ENCODE measurements at regions not wholly inside any gene's neighbourhood (a gene's known extent, or its start where the extent isn't known, plus 50 kb on each side); places are given as distances from the start of the nearest gene placed in this dataset.

- no peak for DNase-seq
Observed at GRCh38 chr5:124662181-124662781, 84.2 kb downstream of the ZNF608 start.

GRCh38 chr5:124661317-124662141, 84.9 kb downstream of the ZNF608 start:
- H3K27me3 ChIP-seq (replicated peaks): no peaks in the 10 kb centered on the region
- in situ Hi-C loops (cut with HindIII; ENCODE audit: low pct_ligation_motif_present, low sequenced_read_pairs): no loop called here
- TF ChIP-seq, protein P1, sequence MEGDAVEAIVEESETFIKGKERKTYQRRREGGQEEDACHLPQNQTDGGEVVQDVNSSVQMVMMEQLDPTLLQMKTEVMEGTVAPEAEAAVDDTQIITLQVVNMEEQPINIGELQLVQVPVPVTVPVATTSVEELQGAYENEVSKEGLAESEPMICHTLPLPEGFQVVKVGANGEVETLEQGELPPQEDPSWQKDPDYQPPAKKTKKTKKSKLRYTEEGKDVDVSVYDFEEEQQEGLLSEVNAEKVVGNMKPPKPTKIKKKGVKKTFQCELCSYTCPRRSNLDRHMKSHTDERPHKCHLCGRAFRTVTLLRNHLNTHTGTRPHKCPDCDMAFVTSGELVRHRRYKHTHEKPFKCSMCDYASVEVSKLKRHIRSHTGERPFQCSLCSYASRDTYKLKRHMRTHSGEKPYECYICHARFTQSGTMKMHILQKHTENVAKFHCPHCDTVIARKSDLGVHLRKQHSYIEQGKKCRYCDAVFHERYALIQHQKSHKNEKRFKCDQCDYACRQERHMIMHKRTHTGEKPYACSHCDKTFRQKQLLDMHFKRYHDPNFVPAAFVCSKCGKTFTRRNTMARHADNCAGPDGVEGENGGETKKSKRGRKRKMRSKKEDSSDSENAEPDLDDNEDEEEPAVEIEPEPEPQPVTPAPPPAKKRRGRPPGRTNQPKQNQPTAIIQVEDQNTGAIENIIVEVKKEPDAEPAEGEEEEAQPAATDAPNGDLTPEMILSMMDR (IDR thresholded peaks at IDR 0.05; ENCODE audit: low read depth, low read length, missing control alignments): no peak
- H3K27ac ChIP-seq: peak overlapping the region; percentile 59
- peak; percentile 55 for DNase-seq
- H3K4me3 ChIP-seq (ENCODE audit: low read depth, low read length): no peak overlapping the region
- no peaks in the 10 kb centered on the region for H3K36me3 ChIP-seq (replicated peaks)

More at GRCh38 chr5:124662181-124662781, 84.2 kb downstream of the ZNF608 start:
- Histone ChIP-seq H3K27ac (no peak overlapping the region), H3K4me3 (ENCODE audit: low read depth, low read length) (no peak overlapping the region), H3K27me3 (replicated peaks) (no peaks in the 10 kb centered on the region), H3K36me3 (replicated peaks) (no peaks in the 10 kb centered on the region)
- in situ Hi-C loops (cut with HindIII; ENCODE audit: low pct_ligation_motif_present, low sequenced_read_pairs): no loop called here
- TF ChIP-seq, protein P1 (IDR thresholded peaks at IDR 0.05; ENCODE audit: low read depth, low read length, missing control alignments): no peak

- in situ Hi-C loops (cut with HindIII; ENCODE audit: low pct_ligation_motif_present, low sequenced_read_pairs): no loop called here
- Histone ChIP-seq H3K4me3 (ENCODE audit: low read depth, low read length) (no peak overlapping the region), H3K27me3 (replicated peaks) (no peaks in the 10 kb centered on the region), H3K27ac (peak overlapping the region; percentile 25), H3K36me3 (replicated peaks) (no peaks in the 10 kb centered on the region)
- DNase-seq: no peak
- TF ChIP-seq, protein P1 (IDR thresholded peaks at IDR 0.05; ENCODE audit: low read depth, low read length, missing control alignments): peak; percentile 12
Observed at GRCh38 chr5:124660229-124661093, 86.0 kb downstream of the ZNF608 start.

GRCh38 chr5:124659798-124660197, 86.6 kb downstream of the ZNF608 start:
- Histone ChIP-seq H3K27me3 (replicated peaks) (no peaks in the 10 kb centered on the region), H3K36me3 (replicated peaks) (no peaks in the 10 kb centered on the region), H3K27ac (no peak overlapping the region), H3K4me3 (ENCODE audit: low read depth, low read length) (no peak overlapping the region)
- no peak for DNase-seq
- TF ChIP-seq, protein P1 (IDR thresholded peaks at IDR 0.05; ENCODE audit: low read depth, low read length, missing control alignments): no peak
- in situ Hi-C loops (cut with HindIII; ENCODE audit: low pct_ligation_motif_present, low sequenced_read_pairs): no loop called here

DNA sequence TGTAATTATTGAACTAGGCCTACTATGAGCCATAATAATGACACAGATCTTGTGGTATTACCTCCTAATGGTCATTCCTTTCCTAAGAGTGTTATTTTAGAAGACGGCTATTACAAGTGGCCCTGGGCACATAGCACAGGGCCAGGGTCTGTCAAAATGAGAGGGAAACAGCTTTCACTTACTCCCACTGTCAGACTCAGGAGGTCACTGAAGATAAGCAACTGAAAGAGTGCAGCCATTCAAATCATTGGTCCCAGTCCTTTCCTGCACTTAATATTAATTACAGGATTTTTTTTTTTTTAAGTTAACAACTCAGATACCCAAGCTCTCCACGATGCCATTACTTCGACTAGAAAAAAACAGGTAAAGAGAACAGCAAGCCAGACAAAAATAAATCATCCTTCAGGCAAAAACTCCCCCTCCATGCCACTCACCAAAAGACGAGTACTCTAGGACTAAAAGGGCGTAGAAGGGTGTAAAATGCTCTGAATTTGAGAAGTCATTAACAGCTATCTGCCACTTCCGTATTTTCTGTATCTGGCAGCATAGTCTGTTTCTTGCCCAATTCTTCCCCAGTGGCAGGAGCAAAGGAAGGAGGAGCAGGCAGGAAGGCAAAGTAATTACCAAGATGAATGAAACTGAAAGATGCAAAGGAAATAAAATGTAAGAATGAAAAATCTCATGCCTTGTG, 87.4 kb downstream of the ZNF608 start:
- no peaks in the 10 kb centered on the region for H3K27me3 ChIP-seq (replicated peaks)
- TF ChIP-seq, protein P1 (IDR thresholded peaks at IDR 0.05; ENCODE audit: low read depth, low read length, missing control alignments): no peak
- in situ Hi-C loops (cut with HindIII; ENCODE audit: low pct_ligation_motif_present, low sequenced_read_pairs): no loop called here
- H3K4me3 ChIP-seq (ENCODE audit: low read depth, low read length): no peak overlapping the region
- DNase-seq: no peak
- no peak overlapping the region for H3K27ac ChIP-seq
- H3K36me3 ChIP-seq (replicated peaks): no peaks in the 10 kb centered on the region
